ENCODE measurements at regions not wholly inside any gene's neighbourhood (a gene's known extent, or its start where the extent isn't known, plus 50 kb on each side); places are given as distances from the start of the nearest gene placed in this dataset.

DNA sequence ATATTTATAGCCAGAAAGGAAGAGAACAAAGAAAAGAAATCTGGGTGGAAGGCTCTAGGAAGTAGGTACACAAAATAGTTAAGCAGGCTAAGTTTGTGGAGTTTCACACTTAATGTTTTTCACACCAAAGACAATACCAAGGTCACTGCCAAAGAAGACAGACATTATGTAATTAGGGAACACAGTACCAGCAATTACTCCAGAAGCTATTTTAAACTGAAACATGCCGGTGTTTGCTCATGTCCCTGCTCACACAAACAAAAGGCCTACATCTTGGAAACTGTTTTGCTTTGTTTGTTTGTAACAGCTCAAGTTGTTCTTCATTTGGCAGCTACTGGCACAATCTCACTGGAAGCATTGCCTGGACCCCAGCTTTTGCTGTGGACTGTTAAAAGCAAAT lies 88.5 kb upstream of the DAB1 start:
- intact Hi-C loops (cut with DNase I): no loop called here
- FAIRE-seq (no peak), DNase-seq (no peak)
- no peaks in the 10 kb centered on the region for H3K36me3 ChIP-seq (ENCODE audit: control insufficient read depth in 2 of 3, insufficient read depth in 3 of 3, low read length in 3 of 3)
- H3K9ac ChIP-seq (ENCODE audit: low read length in 3 of 3): no peak overlapping the region
- no peak overlapping the region for H3K27ac ChIP-seq (ENCODE audit: low read depth in 2 of 2, low read length in 2 of 2)
- TF ChIP-seq, protein P1, sequence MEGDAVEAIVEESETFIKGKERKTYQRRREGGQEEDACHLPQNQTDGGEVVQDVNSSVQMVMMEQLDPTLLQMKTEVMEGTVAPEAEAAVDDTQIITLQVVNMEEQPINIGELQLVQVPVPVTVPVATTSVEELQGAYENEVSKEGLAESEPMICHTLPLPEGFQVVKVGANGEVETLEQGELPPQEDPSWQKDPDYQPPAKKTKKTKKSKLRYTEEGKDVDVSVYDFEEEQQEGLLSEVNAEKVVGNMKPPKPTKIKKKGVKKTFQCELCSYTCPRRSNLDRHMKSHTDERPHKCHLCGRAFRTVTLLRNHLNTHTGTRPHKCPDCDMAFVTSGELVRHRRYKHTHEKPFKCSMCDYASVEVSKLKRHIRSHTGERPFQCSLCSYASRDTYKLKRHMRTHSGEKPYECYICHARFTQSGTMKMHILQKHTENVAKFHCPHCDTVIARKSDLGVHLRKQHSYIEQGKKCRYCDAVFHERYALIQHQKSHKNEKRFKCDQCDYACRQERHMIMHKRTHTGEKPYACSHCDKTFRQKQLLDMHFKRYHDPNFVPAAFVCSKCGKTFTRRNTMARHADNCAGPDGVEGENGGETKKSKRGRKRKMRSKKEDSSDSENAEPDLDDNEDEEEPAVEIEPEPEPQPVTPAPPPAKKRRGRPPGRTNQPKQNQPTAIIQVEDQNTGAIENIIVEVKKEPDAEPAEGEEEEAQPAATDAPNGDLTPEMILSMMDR (IDR thresholded peaks at IDR 0.05; ENCODE audit: borderline replicate concordance, extremely low read depth, insufficient read depth): no peak
- H3K4me1 ChIP-seq (ENCODE audit: control insufficient read depth in 2 of 3, insufficient read depth in 2 of 3, low read depth in 1 of 3, low read length in 3 of 3): no peaks in the 10 kb centered on the region
- no peaks in the 10 kb centered on the region for H3K27me3 ChIP-seq (ENCODE audit: control insufficient read depth, insufficient read depth, low read length)
- no peak overlapping the region for H3K4me3 ChIP-seq (ENCODE audit: low read length in 3 of 3)
- no peaks in the 10 kb centered on the region for H3K9me3 ChIP-seq (ENCODE audit: control insufficient read depth in 2 of 3, insufficient read depth in 1 of 3, low read length in 3 of 3)

DNA sequence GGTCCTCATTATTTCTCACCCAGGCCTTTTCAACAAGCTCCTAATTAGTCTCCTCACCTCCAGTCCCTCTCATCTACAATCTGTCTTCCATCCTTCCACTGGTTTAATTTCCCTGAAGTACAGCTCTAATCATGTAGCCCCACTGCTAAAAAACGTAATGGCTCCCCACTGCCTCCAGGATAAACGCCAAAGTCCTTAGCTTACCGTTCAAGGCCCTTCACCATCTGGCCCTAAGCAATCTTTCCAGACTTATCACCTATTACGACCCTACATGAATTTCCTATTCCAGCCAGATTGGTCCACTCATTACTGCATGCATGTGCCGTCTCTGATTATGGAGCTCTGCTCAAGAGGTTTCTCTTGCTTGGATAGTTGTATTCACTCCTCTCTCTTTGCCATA lies 83.1 kb upstream of the DAB1 start:
- intact Hi-C loops (cut with DNase I): no loop called here
- TF ChIP-seq, protein P1 (IDR thresholded peaks at IDR 0.05; ENCODE audit: borderline replicate concordance, extremely low read depth, insufficient read depth): no peak
- no peak for FAIRE-seq

DNA sequence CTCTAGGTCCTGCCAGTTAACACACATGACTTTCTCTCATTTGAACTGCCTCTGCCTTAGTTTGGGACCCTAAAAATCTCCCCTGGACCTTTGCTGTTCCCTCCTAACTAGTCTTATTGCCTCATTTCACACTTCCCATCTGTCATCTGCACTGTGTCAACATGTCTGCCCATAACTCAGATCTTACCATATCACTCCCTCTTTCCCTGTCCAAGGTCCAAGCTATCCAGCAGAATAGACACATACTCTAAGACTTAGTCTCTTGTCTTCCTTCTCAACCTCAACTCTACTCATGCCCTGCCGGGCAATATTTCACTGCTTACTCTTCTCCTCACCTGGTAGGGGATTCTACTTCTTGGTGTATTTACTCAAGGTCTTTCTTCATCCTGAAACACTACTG lies 79.5 kb upstream of the DAB1 start:
- no peak for DNase-seq
- H3K4me3 ChIP-seq (ENCODE audit: low read length in 3 of 3): no peak overlapping the region
- no peaks in the 10 kb centered on the region for H3K36me3 ChIP-seq (ENCODE audit: control insufficient read depth in 2 of 3, insufficient read depth in 3 of 3, low read length in 3 of 3)
- TF ChIP-seq, protein P1 (IDR thresholded peaks at IDR 0.05; ENCODE audit: borderline replicate concordance, extremely low read depth, insufficient read depth): no peak
- no peak for FAIRE-seq
- no peak overlapping the region for H3K9ac ChIP-seq (ENCODE audit: low read length in 3 of 3)
- intact Hi-C loops (cut with DNase I): no loop called here
- H3K4me1 ChIP-seq (ENCODE audit: control insufficient read depth in 2 of 3, insufficient read depth in 2 of 3, low read depth in 1 of 3, low read length in 3 of 3): no peaks in the 10 kb centered on the region
- no peak overlapping the region for H3K27ac ChIP-seq (ENCODE audit: low read depth in 2 of 2, low read length in 2 of 2)
- no peaks in the 10 kb centered on the region for H3K27me3 ChIP-seq (ENCODE audit: control insufficient read depth, insufficient read depth, low read length)
- no peaks in the 10 kb centered on the region for H3K9me3 ChIP-seq (ENCODE audit: control insufficient read depth in 2 of 3, insufficient read depth in 1 of 3, low read length in 3 of 3)

More for the DNA sequence above, 83.1 kb upstream of the DAB1 start:
- no peaks in the 10 kb centered on the region for H3K27me3 ChIP-seq (ENCODE audit: control insufficient read depth, insufficient read depth, low read length)
- no peak overlapping the region for H3K4me3 ChIP-seq (ENCODE audit: low read length in 3 of 3)
- no peak overlapping the region for H3K9ac ChIP-seq (ENCODE audit: low read length in 3 of 3)
- no peaks in the 10 kb centered on the region for H3K9me3 ChIP-seq (ENCODE audit: control insufficient read depth in 2 of 3, insufficient read depth in 1 of 3, low read length in 3 of 3)
- no peak overlapping the region for H3K27ac ChIP-seq (ENCODE audit: low read depth in 2 of 2, low read length in 2 of 2)
- DNase-seq: no peak
- H3K36me3 ChIP-seq (ENCODE audit: control insufficient read depth in 2 of 3, insufficient read depth in 3 of 3, low read length in 3 of 3): no peaks in the 10 kb centered on the region
- H3K4me1 ChIP-seq (ENCODE audit: control insufficient read depth in 2 of 3, insufficient read depth in 2 of 3, low read depth in 1 of 3, low read length in 3 of 3): no peaks in the 10 kb centered on the region

DNA sequence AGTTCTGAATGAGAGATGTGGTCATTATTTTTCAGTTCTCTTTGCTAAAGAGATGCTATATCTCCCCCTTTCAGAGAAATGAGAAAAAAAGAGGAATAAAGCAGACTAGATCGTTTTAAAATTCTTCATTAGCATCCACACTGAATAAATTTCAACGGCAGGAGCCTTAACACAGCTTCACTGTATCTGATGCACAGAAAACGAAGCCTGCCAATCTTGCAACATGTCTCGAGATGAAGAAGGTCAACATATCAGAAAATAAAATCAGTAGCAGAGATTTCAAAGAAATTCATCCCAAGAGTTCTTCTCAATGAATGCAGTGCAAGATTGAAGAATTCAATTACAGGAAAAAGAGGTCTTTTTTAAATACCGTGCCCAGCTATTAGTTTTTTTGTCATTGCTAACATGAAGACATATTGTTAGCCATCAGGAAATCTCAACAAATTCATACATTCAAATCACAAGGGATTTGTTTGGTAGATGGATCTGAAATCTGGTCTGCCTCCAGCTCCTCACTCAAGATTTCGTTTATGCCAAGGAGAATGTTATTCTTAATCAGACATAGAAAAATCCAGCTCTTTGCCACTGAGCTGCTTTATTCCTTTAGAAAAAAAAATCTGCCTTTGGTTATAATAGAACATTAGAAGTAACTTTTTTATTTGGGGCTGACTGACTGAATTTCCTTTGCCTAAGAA lies 76.4 kb upstream of the DAB1 start:
- TF ChIP-seq, protein P1 (IDR thresholded peaks at IDR 0.05; ENCODE audit: borderline replicate concordance, extremely low read depth, insufficient read depth): no peak
- intact Hi-C loops (cut with DNase I): no loop called here
- H3K27ac ChIP-seq (ENCODE audit: low read depth in 2 of 2, low read length in 2 of 2): no peak overlapping the region
- no peaks in the 10 kb centered on the region for H3K9me3 ChIP-seq (ENCODE audit: control insufficient read depth in 2 of 3, insufficient read depth in 1 of 3, low read length in 3 of 3)
- no peaks in the 10 kb centered on the region for H3K36me3 ChIP-seq (ENCODE audit: control insufficient read depth in 2 of 3, insufficient read depth in 3 of 3, low read length in 3 of 3)
- no peak overlapping the region for H3K9ac ChIP-seq (ENCODE audit: low read length in 3 of 3)
- no peaks in the 10 kb centered on the region for H3K4me1 ChIP-seq (ENCODE audit: control insufficient read depth in 2 of 3, insufficient read depth in 2 of 3, low read depth in 1 of 3, low read length in 3 of 3)
- no peaks in the 10 kb centered on the region for H3K27me3 ChIP-seq (ENCODE audit: control insufficient read depth, insufficient read depth, low read length)
- H3K4me3 ChIP-seq (ENCODE audit: low read length in 3 of 3): no peak overlapping the region
- DNase-seq (no peak), FAIRE-seq (no peak)
